GM12873 (cell line): ENCODE measurements at regions not wholly inside any gene's neighbourhood (a gene's known extent, or its start where the extent isn't known, plus 50 kb on each side); places are given as distances from the start of the nearest gene placed in this dataset.

Experiments used
- CTCF ChIP-seq: IDR thresholded peaks from 2 replicates; pipeline ENCODE4 v1.5.1; 2012; ENCODE audit warnings: low read depth, mild to moderate bottlenecking, moderate library complexity, low read length, control low read depth; ENCODE audit not compliant: insufficient read depth; ENCODE audit errors: missing control alignments

- no peak for TF ChIP-seq CTCF
These were observed 214.1 kb upstream of the FOXF1 start for GRCh38 chr16:86296256-86296655.

GRCh38 chr16:86297391-86297790, 212.9 kb upstream of the FOXF1 start:
- no peak for TF ChIP-seq CTCF

- TF ChIP-seq CTCF = no peak
These were observed 212.2 kb upstream of the FOXF1 start for GRCh38 chr16:86297866-86298757.

- no peak for TF ChIP-seq CTCF
These were observed 211.6 kb upstream of the FOXF1 start for GRCh38 chr16:86298758-86299134.

GRCh38 chr16:86299882-86300610, 210.3 kb upstream of the FOXF1 start:
- TF ChIP-seq CTCF = no peak

GRCh38 chr16:86300746-86301481, 209.4 kb upstream of the FOXF1 start:
- TF ChIP-seq CTCF = no peak
